RKO (cell line): ENCODE measurements at regions not wholly inside any gene's neighbourhood (a gene's known extent, or its start where the extent isn't known, plus 50 kb on each side); places are given as distances from the start of the nearest gene placed in this dataset.

Source experiments
- DNase-seq: peaks from one replicate; pipeline ENCODE4 v3.0.0-alpha.2; 2016; ENCODE audit warnings: low spot score

GRCh38 chr4:171759274-171759673 lies 53.9 kb upstream of the GALNTL6 start:
- no peak for DNase-seq

DNA sequence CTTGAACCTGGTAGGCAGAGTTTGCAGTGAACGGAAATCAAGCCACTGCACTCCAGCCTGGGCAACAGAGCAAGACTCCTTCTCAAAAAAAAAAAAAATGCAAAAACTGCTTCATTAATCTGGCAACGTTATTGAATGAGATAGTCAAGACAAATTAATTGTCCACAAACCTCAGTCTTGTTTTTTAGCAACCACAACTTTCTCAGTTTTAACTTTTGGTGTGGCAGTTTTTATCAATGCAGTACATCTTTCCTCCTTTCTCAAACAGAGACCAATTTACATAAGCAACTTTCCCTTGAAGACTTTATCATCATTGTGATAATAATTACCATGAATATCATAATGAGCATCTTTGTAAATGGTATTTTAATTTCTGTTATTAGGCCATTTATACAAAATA lies 61.7 kb upstream of the GALNTL6 start:
- no peak for DNase-seq

GRCh38 chr4:171746418-171746817 lies 66.8 kb upstream of the GALNTL6 start:
- DNase-seq = no peak

GRCh38 chr4:171742436-171742835 lies 70.8 kb upstream of the GALNTL6 start:
- DNase-seq = no peak

DNA sequence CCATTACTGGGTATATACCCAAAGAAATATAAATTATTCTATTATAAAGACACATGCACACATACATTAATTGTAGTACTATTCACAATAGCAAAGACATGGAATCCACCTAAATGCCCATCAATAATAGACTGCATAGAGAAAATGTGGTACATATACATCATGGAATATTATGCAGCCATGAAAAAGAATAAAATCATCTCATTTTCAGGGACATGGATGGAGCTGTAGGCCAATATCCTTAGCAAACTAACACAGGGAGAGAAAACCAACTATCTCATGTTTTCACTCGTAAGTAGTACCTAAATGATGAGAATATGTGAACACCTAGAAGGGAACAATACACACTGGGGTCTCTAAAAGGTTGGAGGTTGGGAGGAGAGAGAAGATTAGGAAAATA lies 86.0 kb upstream of the GALNTL6 start:
- DNase-seq = no peak

DNA sequence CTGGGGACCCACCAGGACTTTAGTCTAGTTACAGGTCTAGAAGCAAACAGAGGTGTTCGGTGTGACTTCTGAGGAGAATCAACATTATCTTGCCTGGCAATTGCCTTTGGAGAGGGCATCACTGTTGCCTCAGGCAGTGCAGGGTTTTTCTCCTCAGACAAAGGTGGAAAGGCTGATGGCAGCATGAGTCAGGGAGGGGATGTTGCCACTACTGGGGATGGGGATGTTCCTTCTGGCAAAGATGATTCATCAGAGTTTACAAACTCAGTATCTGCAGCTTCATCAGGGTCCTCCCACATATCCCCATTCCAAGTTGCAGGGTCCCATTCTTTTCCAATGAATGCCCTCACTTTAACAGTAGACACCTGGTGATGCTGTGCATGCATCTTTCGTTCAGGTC lies 91.3 kb upstream of the GALNTL6 start:
- no peak for DNase-seq

DNA sequence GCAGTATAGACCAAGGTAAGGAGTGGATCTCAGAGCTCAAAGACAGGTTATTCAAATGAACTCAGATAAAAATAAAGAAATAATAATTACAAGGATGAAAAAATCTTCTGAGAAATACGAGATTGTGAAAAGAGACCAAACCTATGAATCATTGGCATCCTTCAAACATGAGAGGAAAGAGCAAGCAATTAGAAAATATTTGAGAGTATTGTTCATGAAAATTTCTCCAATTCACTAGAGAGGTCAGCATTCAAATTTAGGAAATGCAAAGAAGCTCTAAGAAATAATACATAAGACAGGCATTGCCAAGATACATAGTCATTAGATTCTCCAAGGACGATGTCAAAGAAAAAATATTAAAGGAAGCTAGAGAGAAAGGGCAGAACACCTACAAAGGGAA lies 93.5 kb upstream of the GALNTL6 start:
- no peak for DNase-seq

DNA sequence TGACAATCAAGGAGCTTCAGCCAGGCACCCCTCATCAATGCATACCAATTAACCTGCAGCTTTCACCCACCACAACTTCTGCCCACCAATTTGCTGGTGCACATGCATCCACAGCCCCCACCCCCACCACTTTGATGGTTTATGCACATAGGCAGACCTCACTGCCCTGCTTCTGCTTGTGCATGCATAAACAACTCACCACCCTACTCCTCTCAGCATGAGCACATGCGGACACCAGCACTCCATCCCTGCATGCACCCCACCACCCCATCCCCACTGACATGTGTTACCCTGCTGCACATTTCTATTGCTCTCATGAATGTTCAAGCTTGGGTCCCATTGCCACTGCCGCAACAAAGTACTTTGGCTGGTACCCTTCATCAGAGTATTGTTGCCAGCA lies 94.5 kb upstream of the GALNTL6 start:
- no peak for DNase-seq

- no peak for DNase-seq
Observed at GRCh38 chr4:171718069-171718468, 95.1 kb upstream of the GALNTL6 start.

- DNase-seq = no peak
Observed at GRCh38 chr4:171717231-171717741, 95.9 kb upstream of the GALNTL6 start.

DNA sequence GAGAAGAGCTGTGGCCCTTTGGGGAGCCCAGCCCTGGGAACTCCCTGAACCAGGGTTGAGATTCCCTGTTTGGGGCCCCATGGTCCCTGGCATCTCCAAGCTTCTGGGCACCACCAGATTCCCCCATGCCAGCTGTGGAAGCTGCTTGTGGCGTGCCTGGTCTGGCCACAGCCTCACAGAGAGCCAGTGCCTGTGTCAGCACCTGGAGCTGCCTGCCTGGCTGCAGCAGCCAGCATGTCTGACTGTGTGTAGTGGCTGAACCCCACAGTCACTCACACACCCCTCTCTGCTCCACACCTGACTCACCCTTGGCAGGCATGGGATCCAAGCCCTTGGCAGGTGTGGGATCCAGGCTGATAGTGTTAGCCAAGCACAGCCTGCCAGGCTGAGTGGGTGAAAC lies 97.2 kb upstream of the GALNTL6 start:
- no peak for DNase-seq

- no peak for DNase-seq
Observed at GRCh38 chr4:171714791-171715454, 98.3 kb upstream of the GALNTL6 start.

- DNase-seq = no peak
Observed at GRCh38 chr4:171710743-171711142, 102.5 kb upstream of the GALNTL6 start.

DNA sequence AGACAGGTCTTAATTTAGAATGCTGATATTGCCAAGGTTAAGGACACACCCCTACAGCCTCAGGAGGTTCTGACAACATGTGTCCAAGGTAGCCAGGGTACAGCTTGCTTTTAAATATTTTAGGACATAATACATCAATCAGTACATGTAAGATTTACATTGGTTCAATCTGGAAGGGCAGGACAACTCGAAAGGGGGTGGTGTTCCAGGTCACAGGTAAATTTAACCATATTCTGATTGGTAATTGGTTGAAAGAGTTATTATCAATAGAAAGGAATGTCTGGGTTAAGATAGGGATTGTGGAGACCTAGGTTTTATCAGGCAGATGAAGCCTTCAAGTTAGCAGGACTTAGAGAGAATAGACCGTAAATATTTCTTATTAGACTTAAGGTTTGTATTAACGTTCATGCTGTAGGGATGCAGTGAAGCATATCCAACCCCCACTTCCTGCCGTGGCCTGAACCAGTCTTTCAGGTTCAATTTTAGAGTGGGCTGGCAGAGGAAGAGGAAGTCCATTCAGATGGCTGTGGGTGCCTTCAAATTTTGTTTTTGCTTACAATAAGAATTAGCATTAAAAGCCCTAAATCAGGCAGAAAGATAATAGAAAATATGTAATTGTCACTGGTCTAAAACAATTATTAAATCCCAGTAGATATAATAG lies 136.5 kb upstream of the GALNTL6 start:
- no peak for DNase-seq

DNA sequence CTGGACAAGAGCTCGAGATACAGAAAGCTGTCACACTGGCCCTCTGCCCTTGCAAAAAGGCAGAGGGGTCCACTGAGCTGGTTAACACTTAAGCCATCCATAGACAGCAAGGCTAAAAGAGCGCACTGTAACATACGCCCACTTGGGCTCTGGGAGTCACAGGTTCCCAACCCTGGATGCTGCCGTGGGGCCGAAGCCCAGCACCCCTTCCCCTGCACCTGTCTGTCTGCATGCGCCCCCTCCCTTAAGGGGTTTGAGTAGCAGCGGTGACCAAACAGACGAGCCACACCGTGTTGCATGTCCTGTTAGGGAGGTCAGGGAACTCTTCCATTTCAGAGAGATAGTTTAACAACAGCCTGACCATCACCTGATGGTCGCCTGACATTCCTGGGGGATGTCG lies 138.4 kb upstream of the GALNTL6 start:
- DNase-seq = no peak

DNA sequence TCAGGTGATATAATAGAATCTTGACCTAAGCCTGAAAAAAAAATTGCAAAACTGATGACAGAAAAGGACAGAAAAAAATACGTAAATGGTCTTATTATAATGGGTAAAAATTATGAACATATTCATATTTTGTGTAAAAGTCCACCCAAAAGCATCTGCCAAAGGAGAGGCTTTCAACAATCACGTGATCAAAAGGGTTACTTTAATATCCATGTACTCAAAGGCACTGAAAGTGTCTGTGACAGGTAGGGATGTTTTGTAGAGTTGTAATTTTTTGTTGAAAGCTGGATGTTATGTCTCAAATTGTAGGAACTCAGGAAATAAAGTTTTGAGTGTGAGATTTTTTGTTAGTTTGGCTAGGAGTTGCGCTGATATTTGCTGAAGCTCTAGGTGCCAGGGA lies 144.8 kb upstream of the GALNTL6 start:
- no peak for DNase-seq

GRCh38 chr4:171667906-171668305 lies 145.3 kb upstream of the GALNTL6 start:
- no peak for DNase-seq

GRCh38 chr4:171651071-171651470 lies 162.1 kb upstream of the GALNTL6 start:
- DNase-seq = no peak

DNA sequence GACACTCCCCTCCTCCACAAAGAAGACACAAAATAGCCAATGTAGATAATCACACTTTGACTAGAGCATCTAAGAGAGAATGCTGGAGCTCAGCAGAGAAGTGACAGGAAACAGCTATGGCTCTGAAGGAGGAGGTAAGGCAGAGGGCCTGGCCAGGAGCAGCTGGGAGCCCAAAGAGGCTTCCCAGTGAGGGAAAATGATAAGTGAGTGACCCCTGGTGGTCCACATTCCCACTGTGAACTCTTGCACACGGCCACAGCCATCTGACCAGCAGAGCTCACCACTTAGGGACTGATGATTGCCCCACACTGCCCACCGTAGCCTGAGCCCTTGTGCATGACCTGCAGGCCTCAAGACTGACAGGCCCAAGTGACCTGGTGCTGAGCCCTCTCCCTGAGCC lies 162.7 kb upstream of the GALNTL6 start:
- DNase-seq = no peak

DNA sequence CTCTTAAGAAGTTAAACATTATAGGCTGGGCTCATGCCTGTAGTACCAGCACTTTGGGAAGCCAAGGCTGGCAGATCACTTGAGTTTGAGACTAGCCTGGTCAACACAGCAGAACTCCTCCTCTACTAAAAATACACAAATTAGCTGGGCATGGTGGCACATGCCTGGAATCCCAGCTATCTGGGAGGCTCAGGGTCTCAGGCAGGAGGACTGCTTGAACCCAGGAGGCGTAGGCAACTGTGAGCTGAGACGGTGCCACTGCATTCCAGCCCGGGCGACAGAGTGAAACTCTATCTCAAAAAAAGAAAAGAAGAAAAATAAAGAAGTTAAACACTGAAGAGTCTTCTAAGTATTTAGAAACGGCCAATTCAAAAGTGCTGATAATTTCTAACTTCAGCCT lies 164.3 kb upstream of the GALNTL6 start:
- DNase-seq = no peak

DNA sequence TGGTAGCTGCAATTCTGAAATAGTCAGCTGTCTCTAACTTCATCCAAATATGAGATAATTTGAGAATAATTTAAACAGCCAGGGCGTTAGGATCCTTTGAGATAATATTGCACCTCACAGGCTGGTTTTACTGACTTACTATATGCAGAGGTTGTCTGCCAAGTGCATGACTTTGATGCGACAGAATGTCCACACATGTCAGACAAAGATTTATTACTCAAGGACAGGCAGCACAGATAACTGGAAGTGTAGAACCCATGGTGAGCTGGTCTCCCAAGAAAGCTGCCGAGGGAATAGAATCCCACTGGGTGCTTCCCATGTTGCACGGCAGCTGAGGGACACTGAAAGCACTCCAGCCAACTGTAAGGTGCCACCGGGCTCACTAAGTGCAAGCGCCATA lies 166.2 kb upstream of the GALNTL6 start:
- no peak for DNase-seq

DNA sequence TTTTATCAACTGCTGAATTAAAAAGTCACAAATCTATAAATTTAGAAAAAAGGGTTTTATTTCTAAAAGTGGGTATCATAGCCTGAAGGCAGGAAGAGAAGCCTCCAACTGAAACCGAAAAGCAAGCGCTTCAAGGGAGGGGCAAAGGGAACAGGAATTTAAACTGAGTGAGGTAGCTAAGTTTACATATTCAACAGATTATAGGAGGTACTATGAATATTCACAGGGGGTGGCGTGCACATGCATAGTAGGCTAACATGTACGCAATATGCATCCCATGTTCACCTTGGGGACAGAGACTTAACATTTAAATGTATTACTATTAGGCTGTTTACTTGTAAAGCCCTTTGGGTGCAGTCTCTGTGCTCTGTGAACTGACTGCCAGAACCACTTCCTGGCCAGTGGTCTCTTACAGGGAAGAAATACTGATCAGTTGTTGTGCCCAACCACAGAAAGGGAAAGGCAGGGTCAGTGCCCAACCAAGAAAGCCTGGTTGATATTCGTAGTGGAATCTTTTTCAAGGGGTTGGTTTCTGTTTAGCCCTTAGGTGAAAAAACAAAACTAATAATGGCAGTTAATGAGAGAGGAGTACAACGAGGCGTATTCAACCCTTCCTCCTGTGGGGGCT lies 168.7 kb upstream of the GALNTL6 start:
- DNase-seq = no peak

GRCh38 chr4:171639540-171639939 lies 173.7 kb upstream of the GALNTL6 start:
- no peak for DNase-seq
